ENCODE measurements at regions not wholly inside any gene's neighbourhood (a gene's known extent, or its start where the extent isn't known, plus 50 kb on each side); places are given as distances from the start of the nearest gene placed in this dataset.

GRCh38 chr9:135332516-135332915 is 147.1 kb upstream of the PPP1R26 start:
- H3K27ac Mint-ChIP-seq: no peak overlapping the region
- no peaks in the 10 kb centered on the region for H3K36me3 Mint-ChIP-seq (ENCODE audit: insufficient read depth in 2 of 2)
- H3K27me3 Mint-ChIP-seq (ENCODE audit: low read depth): no peaks in the 10 kb centered on the region
- H3K4me3 Mint-ChIP-seq: no peak overlapping the region
- no peaks in the 10 kb centered on the region for H3K9me3 Mint-ChIP-seq
- ATAC-seq (replicated peaks in 1 of 2) (no peak), DNase-seq (no peak)
- H3K4me1 Mint-ChIP-seq (ENCODE audit: low read depth): no peaks in the 10 kb centered on the region

- Mint-ChIP-seq H3K36me3 (ENCODE audit: insufficient read depth in 2 of 2) (no peaks in the 10 kb centered on the region), H3K4me3 (no peak overlapping the region), H3K27me3 (ENCODE audit: low read depth) (no peaks in the 10 kb centered on the region), H3K9me3 (no peaks in the 10 kb centered on the region), H3K27ac (no peak overlapping the region), H3K4me1 (ENCODE audit: low read depth) (no peaks in the 10 kb centered on the region)
- no peak for ATAC-seq (replicated peaks in 1 of 2)
- no peak for DNase-seq
Measured at GRCh38 chr9:135332979-135333748, 146.4 kb upstream of the PPP1R26 start.

DNA sequence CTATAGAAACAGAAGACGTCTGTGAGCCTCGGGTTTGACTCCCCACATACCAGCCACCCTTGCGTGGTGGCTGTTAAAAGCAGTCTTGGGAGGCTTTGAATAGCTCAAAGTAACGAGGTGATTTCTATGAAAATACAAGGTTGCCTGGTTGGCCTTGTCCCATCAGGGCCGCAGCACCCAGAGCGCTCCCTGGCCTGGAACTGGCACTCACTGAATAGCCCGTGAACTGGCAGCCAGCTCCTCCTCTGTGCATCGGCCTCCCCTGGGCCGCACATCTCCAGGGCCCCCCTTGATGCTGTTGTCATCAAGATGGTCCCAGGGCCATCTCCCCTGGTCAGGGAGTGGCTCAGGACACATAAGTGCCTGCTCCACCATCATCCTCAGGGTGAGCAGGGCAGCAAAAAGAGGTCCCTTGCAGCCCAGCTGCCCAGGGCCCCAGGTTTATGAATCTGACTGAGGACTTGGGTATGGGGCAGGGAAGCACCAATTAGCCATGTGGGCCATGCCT is 144.6 kb upstream of the PPP1R26 start:
- Mint-ChIP-seq H3K27ac (no peak overlapping the region), H3K9me3 (no peaks in the 10 kb centered on the region), H3K4me3 (no peak overlapping the region), H3K27me3 (ENCODE audit: low read depth) (peaks cover 1% of the 10 kb centered on the region), H3K4me1 (ENCODE audit: low read depth) (no peaks in the 10 kb centered on the region), H3K36me3 (ENCODE audit: insufficient read depth in 2 of 2) (no peaks in the 10 kb centered on the region)
- ATAC-seq (replicated peaks in 1 of 2) (no peak), DNase-seq (no peak)

- DNase-seq: no peak
- no peak for ATAC-seq (replicated peaks in 1 of 2)
Measured at GRCh38 chr9:135335691-135336181, 143.8 kb upstream of the PPP1R26 start.

GRCh38 chr9:135336722-135337527 is 142.7 kb upstream of the PPP1R26 start:
- H3K4me1 Mint-ChIP-seq (ENCODE audit: low read depth): no peaks in the 10 kb centered on the region
- no peak overlapping the region for H3K4me3 Mint-ChIP-seq
- ATAC-seq (replicated peaks in 1 of 2): no peak
- H3K36me3 Mint-ChIP-seq (ENCODE audit: insufficient read depth in 2 of 2): no peaks in the 10 kb centered on the region
- no peak for DNase-seq
- no peaks in the 10 kb centered on the region for H3K9me3 Mint-ChIP-seq
- no peak overlapping the region for H3K27ac Mint-ChIP-seq
- H3K27me3 Mint-ChIP-seq (ENCODE audit: low read depth): peaks cover 6% of the 10 kb centered on the region

More at GRCh38 chr9:135335691-135336181, 143.8 kb upstream of the PPP1R26 start:
- no peak overlapping the region for H3K4me3 Mint-ChIP-seq
- no peaks in the 10 kb centered on the region for H3K9me3 Mint-ChIP-seq
- no peaks in the 10 kb centered on the region for H3K4me1 Mint-ChIP-seq (ENCODE audit: low read depth)
- no peaks in the 10 kb centered on the region for H3K36me3 Mint-ChIP-seq (ENCODE audit: insufficient read depth in 2 of 2)
- peaks cover 6% of the 10 kb centered on the region for H3K27me3 Mint-ChIP-seq (ENCODE audit: low read depth)
- no peak overlapping the region for H3K27ac Mint-ChIP-seq

- no peaks in the 10 kb centered on the region for H3K4me1 Mint-ChIP-seq (ENCODE audit: low read depth)
- H3K36me3 Mint-ChIP-seq (ENCODE audit: insufficient read depth in 2 of 2): no peaks in the 10 kb centered on the region
- DNase-seq (no peak), ATAC-seq (replicated peaks in 1 of 2) (no peak)
- peaks cover 6% of the 10 kb centered on the region for H3K27me3 Mint-ChIP-seq (ENCODE audit: low read depth)
- H3K4me3 Mint-ChIP-seq: no peak overlapping the region
- no peaks in the 10 kb centered on the region for H3K9me3 Mint-ChIP-seq
- no peak overlapping the region for H3K27ac Mint-ChIP-seq
Measured at GRCh38 chr9:135338546-135338945, 141.0 kb upstream of the PPP1R26 start.

- no peaks in the 10 kb centered on the region for H3K4me1 Mint-ChIP-seq (ENCODE audit: low read depth)
- peaks cover 6% of the 10 kb centered on the region for H3K27me3 Mint-ChIP-seq (ENCODE audit: low read depth)
- H3K36me3 Mint-ChIP-seq (ENCODE audit: insufficient read depth in 2 of 2): no peaks in the 10 kb centered on the region
- ATAC-seq (replicated peaks in 1 of 2) (no peak), DNase-seq (no peak)
- no peak overlapping the region for H3K4me3 Mint-ChIP-seq
- H3K9me3 Mint-ChIP-seq: no peaks in the 10 kb centered on the region
- H3K27ac Mint-ChIP-seq: no peak overlapping the region
Measured at GRCh38 chr9:135339378-135339973, 140.1 kb upstream of the PPP1R26 start.

DNA sequence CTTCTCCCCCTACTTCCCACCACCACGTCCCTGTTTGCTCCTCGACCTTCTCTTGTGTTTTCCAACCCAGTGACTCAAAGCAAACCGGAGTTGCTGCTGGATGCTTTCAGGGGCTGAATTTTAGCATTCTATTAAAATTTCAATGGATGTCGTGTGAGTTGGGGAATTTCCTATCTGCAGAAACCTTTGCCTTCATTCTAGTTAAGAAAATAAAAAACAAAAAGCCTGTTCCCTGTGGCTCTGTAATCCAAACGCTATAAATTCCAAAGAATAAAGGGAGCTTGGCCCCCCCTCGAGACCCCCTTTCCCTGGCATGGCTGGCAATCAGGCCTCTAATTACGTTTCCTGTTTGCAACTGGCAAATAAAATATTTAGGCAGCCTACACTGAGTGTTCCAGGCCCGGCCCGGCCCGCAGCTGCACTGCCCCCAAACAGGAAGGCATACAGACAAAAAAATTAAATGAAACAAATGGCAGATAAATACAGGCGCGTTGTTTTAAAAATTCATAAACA is 139.4 kb upstream of the PPP1R26 start:
- Mint-ChIP-seq H3K36me3 (ENCODE audit: insufficient read depth in 2 of 2) (no peaks in the 10 kb centered on the region), H3K4me1 (ENCODE audit: low read depth) (no peaks in the 10 kb centered on the region), H3K9me3 (no peaks in the 10 kb centered on the region), H3K27ac (no peak overlapping the region), H3K4me3 (no peak overlapping the region), H3K27me3 (ENCODE audit: low read depth) (peaks cover 6% of the 10 kb centered on the region)
- no peak for DNase-seq
- ATAC-seq (replicated peaks in 1 of 2): no peak

DNA sequence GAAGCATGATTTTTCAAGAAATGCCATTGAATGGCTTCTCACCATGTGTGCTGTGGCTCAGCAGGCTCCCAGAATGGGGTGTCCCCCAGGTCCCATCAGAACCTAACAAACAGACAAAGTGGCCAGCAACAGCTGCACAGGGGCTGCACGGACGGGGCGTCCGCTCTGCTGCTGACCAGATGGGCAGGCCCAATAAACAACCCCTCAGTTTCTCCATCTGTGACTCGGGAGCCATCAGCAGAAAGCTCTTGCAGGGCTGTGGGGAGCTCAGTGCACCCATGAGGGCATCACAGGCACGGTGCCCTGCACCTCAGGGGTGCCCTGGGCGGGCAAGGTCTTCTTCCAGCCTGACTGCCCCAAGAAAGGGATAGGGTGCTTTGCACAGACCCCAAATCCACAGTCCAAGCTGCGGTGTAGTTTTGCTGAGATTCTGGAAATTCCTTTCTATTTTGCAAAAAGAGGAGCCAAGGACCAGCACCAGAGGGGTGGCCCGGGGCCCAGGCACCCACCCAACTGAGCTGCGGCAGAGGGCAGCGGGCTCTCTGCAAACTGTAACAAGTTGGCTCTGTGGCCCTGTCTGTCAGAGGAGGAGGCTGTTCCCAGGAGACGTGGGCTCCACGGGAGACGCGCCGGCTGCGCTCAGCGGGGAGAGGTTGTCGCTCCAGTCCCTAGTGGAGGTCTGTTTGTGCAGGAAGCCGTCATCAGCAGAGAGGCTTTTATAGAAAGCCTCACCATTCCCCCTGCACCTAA is 138.7 kb upstream of the PPP1R26 start:
- no peak for ATAC-seq (replicated peaks in 1 of 2)
- no peak overlapping the region for H3K27ac Mint-ChIP-seq
- no peak for DNase-seq
- H3K36me3 Mint-ChIP-seq (ENCODE audit: insufficient read depth in 2 of 2): no peaks in the 10 kb centered on the region
- no peak overlapping the region for H3K4me3 Mint-ChIP-seq
- H3K9me3 Mint-ChIP-seq: no peaks in the 10 kb centered on the region
- peaks cover 6% of the 10 kb centered on the region for H3K27me3 Mint-ChIP-seq (ENCODE audit: low read depth)
- no peaks in the 10 kb centered on the region for H3K4me1 Mint-ChIP-seq (ENCODE audit: low read depth)

GRCh38 chr9:135341612-135342169 is 137.9 kb upstream of the PPP1R26 start:
- H3K4me1 Mint-ChIP-seq (ENCODE audit: low read depth): no peaks in the 10 kb centered on the region
- peaks cover 6% of the 10 kb centered on the region for H3K27me3 Mint-ChIP-seq (ENCODE audit: low read depth)
- no peaks in the 10 kb centered on the region for H3K36me3 Mint-ChIP-seq (ENCODE audit: insufficient read depth in 2 of 2)
- no peaks in the 10 kb centered on the region for H3K9me3 Mint-ChIP-seq
- DNase-seq: no peak
- no peak overlapping the region for H3K27ac Mint-ChIP-seq
- H3K4me3 Mint-ChIP-seq: no peak overlapping the region
- no peak for ATAC-seq (replicated peaks in 1 of 2)

DNA sequence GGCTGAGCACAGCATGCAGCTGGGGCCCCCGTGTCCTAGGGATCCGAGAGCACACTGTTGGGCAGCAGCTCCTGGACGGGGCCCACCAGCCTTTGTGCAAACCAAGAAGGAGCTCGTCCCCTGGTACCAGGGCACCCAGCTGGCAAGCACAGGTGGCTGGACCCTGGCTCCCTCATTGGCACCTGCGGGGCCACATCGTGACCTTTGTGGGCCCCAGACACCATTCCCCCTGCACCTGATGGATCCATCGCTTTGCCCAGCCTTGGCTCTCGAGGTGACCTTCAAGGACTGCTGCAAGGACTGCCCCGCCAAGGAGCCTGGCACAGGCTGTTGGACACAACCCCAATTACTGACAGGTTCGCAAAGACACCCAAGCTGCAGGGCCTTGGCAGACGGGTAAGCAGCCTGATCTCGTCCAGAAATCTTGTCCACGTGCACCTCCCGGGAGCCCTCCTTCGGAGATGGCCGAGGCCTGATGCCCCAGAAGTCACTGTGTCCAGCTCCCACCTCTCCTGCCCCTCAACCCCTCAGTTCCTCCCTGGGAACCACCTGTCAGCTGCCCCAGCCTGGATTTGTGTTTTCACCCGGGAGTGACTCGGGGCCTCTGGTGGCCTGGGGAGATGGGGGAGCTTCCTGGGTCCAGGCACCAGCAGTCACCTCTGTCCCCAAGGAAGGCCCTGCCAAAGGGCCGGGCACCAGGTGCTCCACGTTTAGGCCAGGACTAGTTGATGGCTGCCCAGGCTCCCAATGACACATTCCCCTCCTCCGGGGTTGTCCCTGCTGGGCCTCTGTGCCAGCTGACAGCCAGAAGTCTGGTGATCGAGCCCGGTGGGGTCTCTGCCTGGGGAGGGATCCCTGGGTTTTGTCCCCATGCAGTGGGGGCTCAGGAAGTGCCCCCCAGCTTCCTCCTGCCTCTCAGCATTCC is 137.1 kb upstream of the PPP1R26 start:
- Mint-ChIP-seq H3K4me3 (no peak overlapping the region), H3K9me3 (no peaks in the 10 kb centered on the region), H3K27me3 (ENCODE audit: low read depth) (peaks cover 6% of the 10 kb centered on the region), H3K4me1 (ENCODE audit: low read depth) (no peaks in the 10 kb centered on the region), H3K27ac (no peak overlapping the region), H3K36me3 (ENCODE audit: insufficient read depth in 2 of 2) (no peaks in the 10 kb centered on the region)
- ATAC-seq (replicated peaks in 1 of 2): no peak
- no peak for DNase-seq

Measured in activated T-cell treated with anti-CD3 and anti-CD28 coated beads, Interleukin-2, amount 50 U/mL, for 72 hours (primary cell).